Lower leg skin (tissue), 3 donors: ENCODE measurements at regions not wholly inside any gene's neighbourhood (a gene's known extent, or its start where the extent isn't known, plus 50 kb on each side); places are given as distances from the start of the nearest gene placed in this dataset.

Experiments
- CTCF ChIP-seq, 3 donors: fragments of 450-650 bp; IDR thresholded peaks; one replicate each; pipeline ENCODE4 v1.5.1; 2016; ENCODE audit warnings: antibody characterized with exemption in 3 of 3, mild to moderate bottlenecking in 3 of 3, moderate library complexity in 2 of 3
- POLR2A ChIP-seq, 2 donors: fragments of 450-650 bp; IDR thresholded peaks; one replicate each; pipeline ENCODE4 v1.6.1; 2016 to 2017; ENCODE audit warnings: antibody characterized with exemption in 2 of 2, mild to moderate bottlenecking in 1 of 2, moderate library complexity in 1 of 2

DNA sequence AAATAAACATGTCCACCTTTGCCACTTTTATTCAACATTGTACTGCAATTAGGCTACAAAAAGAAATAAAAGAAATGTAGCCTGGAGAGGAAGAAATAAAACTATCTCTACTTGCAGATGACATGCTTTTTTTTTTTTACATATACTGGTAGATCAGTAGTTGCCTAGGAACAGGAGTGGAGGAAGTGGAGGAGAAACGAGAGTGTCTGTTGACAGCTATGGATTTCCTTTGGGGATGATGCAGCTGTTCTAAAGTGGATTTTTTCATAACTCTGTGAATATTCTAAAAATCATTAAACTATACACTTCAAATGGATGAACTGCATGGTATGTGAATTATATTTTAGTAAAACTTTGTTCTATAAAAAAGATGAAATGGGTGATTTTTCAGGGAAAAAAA is 116.4 kb downstream of the ANAPC4 start:
- TF ChIP-seq CTCF (IDR thresholded peaks at IDR 0.05) (no peak), POLR2A (IDR thresholded peaks at IDR 0.05) (no peak)
